T-helper 1 cell treated with Interleukin-12 subunit alpha and Interleukin-12 subunit beta and Interleukin-4 antibody, amounts not matched to agents 30 ng/mL and 1 ng/mL, for 36 hours (primary cell): ENCODE measurements at regions not wholly inside any gene's neighbourhood (a gene's known extent, or its start where the extent isn't known, plus 50 kb on each side); places are given as distances from the start of the nearest gene placed in this dataset.

Experiments used
- intact Hi-C: fragments of 100-400 bp; cut with micrococcal nuclease; formaldehyde crosslinking; loops from one replicate; pipeline ENCODE4 v1.15.1; 2024

DNA sequence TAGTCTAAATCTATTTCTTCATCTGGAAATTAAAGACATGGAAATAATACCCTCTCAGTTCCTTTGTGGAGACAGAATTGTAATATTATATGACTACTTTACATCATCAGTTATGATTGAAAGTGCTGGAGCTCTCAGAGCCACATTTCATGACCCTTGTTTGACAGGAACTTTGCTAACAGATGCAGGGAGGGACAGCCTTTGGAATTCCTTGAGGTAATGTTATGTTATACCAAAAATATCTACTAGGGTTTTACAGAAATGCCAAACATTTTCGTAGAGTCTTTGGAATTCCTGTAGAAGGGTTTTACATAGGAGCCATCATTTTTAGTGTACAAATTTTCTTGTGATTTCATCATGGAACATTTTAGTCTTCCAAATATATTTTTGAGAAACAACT is 57.4 kb upstream of the ADAMTS5 start:
- intact Hi-C loops = no loop called here

DNA sequence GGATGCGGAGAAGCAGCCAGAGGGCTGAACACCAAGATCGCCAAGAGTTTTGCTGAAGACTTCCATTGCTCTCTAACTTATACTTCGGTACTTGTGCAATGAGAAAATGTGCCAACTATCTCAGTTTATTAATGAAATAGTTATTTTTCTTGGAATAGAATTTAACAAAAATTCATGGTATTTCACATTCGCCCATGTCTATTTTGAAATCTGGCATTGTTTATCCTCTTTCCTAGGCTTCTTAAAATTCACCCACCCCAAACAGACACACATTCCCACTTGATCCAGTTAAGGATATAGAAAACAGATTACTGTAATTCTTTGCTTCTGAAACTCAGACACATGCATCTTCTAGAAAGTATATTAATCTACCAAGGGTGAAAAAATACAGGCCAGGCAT is 56.3 kb upstream of the ADAMTS5 start:
- intact Hi-C loops = no loop called here

DNA sequence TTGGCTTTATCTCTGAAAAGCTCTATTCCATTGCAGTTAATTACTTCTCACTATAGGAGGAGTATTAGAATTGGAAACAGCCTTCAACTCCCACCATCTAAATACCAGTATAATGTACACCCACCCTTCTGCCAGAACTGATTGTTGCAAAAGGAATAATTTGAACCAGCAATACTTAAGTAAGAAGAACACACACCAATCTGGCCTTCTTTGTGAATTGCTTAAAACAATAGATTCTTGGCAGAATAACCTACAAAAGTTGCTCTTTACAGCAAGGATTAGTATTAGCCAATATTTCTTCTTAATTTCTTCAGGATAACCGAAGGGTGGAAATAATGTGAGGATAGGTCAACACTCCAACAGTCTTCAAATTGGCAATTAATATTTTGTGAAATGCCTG is 54.9 kb upstream of the ADAMTS5 start:
- intact Hi-C loops = no loop called here

DNA sequence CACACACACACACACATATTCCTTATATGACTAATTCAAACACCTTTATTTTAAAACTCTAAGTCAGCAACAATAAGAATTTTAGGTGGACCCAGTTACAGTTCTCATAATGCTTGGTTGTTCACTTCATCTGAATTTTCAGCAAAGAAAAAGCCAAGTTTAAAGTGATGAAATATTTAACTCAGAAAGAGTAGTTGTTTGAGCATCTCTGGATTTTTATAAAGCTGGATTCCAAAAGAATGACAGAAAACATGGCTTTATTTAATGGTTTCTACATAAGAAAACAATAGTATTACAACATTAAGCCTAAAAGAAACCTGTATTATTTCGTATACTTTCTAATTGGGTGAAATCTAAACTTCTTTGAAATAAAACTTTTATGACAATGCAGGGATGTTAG is 54.2 kb upstream of the ADAMTS5 start:
- intact Hi-C loops = no loop called here

DNA sequence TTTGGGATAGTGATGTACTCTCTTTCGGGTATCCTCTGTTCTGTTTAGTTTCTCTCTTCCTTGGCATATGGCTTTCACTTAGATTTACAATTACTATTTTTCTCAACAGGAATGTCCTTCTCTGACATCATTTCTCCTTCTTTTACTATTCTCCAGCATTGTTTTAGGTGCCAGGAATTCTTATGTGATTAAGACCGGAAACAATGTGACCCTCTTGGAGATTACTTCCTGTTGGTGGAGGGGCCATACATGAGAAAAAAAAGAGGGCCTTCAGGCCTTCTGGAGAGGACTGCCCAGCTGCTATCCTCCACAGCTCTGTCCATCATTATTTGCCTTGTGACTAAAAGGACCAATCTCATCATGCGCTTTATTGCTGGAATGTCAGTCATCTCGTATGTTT is 50.4 kb upstream of the ADAMTS5 start:
- intact Hi-C loops = no loop called here
